ENCODE measurements at regions not wholly inside any gene's neighbourhood (a gene's known extent, or its start where the extent isn't known, plus 50 kb on each side); places are given as distances from the start of the nearest gene placed in this dataset.
"Not testable (repeated sequence)": the region's sequence is repeated elsewhere in the genome, so short reads cannot be mapped to it uniquely, and the experiment has no call there.

DNA sequence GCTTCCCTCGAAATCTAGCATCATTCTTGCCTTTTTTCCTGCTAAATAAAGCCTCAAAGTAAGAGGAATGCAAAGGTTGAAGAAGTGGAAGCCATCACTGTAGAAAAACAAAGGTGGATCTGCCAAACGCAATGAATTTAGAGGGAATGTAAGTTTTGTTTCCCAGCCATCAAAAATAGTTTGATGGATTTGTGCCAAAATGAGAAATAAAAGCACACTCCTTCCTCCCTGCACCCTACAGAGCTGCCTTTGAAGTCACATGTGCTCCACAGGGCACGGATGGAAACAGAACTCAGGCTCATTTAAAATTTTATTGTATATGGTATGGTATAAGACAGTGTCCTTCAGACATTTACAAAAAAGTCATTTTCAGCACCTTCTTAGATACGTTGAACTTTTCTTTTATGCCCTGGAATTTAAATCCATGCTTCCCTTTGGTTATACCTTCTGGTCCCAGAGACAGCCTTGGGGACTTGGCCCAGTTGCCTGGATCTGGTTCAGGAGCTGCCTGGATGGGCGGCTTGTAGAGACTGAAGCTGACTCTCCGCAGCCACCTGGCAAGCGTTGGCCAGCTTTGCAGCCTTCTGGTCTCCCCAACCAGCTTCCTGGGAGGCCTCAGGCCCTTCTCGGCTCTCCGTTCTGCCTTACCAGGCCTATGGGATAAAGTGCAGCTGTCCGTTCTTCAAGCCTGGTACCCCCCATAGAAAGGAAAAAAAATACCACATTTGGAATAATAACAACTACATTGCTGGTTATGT lies 228.5 kb upstream of the NEBL start:
- DNase-seq (ENCODE audit: low read depth): no peak
- no peak for TF ChIP-seq CTCF (conservative IDR thresholded peaks at IDR 0.05; ENCODE audit: low read depth, low read length)
- H3K4me3 ChIP-seq (ENCODE audit: low read length): no peak overlapping the region

DNA sequence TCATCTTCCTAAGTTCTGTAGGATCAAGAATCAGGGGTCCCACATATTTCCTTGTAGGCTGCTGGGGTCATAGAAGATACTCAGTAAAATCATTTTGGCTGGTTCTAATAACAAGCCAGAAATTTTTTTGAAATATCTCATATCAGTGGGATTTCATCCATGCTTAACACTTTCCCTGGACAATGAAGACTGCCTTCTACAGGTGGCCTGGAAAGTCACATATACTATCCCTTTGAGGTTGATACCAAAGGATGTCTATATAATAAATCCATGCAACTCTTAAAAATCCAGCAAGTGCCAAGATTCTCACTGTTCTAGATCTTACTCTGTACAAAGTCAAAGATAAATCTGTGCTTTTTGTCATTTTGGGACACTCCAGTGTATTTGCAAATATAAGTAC lies 225.8 kb upstream of the NEBL start:
- TF ChIP-seq CTCF (conservative IDR thresholded peaks at IDR 0.05; ENCODE audit: low read depth, low read length): no peak
- DNase-seq (ENCODE audit: low read depth): no peak
- no peak overlapping the region for H3K4me3 ChIP-seq (ENCODE audit: low read length)

GRCh38 chr10:21121822-21122221 lies 224.7 kb upstream of the NEBL start:
- not testable (repeated sequence) for H3K4me3 ChIP-seq (ENCODE audit: low read length); DNase-seq (ENCODE audit: low read depth)

GRCh38 chr10:21114683-21115082 lies 217.6 kb upstream of the NEBL start:
- TF ChIP-seq CTCF (conservative IDR thresholded peaks at IDR 0.05; ENCODE audit: low read depth, low read length): no peak
- DNase-seq (ENCODE audit: low read depth): no peak
- H3K4me3 ChIP-seq (ENCODE audit: low read length): no peak overlapping the region

DNA sequence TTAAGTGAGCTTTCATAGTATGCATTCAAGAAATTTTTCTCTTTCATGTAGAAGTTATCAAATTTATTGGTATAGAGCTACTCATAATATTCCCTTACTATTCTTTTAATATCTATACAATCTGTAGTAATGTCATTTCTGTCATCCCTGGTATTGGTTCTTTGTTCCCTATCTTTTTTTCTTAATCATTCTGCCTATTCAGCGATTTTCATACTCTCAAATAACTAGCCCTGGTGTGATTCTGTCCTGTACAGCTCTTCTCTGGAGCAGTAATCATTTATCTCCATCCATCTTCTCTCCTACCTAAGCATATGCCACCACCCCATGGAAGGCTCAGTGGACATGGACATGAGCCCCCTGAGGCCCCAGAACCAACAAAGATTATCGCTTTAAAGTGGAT lies 213.2 kb upstream of the NEBL start:
- no peak for TF ChIP-seq CTCF (conservative IDR thresholded peaks at IDR 0.05; ENCODE audit: low read depth, low read length)
- DNase-seq (ENCODE audit: low read depth): no peak
- no peak overlapping the region for H3K4me3 ChIP-seq (ENCODE audit: low read length)

GRCh38 chr10:21106931-21107330 lies 209.8 kb upstream of the NEBL start:
- not testable (repeated sequence) for DNase-seq (ENCODE audit: low read depth); H3K4me3 ChIP-seq (ENCODE audit: low read length)

- DNase-seq (ENCODE audit: low read depth): not testable (repeated sequence)
Observed at GRCh38 chr10:21105331-21105730, 208.2 kb upstream of the NEBL start.

GRCh38 chr10:21100871-21101514 lies 203.9 kb upstream of the NEBL start:
- H3K4me3 ChIP-seq (ENCODE audit: low read length): no peak overlapping the region
- DNase-seq (ENCODE audit: low read depth): no peak
- no peak for TF ChIP-seq CTCF (conservative IDR thresholded peaks at IDR 0.05; ENCODE audit: low read depth, low read length)

More at GRCh38 chr10:21105331-21105730, 208.2 kb upstream of the NEBL start:
- H3K4me3 ChIP-seq (ENCODE audit: low read length): not testable (repeated sequence)

Data from retinal pigment epithelial cell (primary cell).